ENCODE measurements at regions not wholly inside any gene's neighbourhood (a gene's known extent, or its start where the extent isn't known, plus 50 kb on each side); places are given as distances from the start of the nearest gene placed in this dataset.

- no peak for DNase-seq
These were observed 136.0 kb upstream of the THBS1 start for GRCh38 chr15:39444735-39445470.

GRCh38 chr15:39445931-39446330, 134.9 kb upstream of the THBS1 start:
- no peak for DNase-seq

- DNase-seq, result no peak
These were observed 133.5 kb upstream of the THBS1 start for GRCh38 chr15:39447346-39447745.

- no peak for DNase-seq
These were observed 133.0 kb upstream of the THBS1 start for GRCh38 chr15:39447881-39448280.

GRCh38 chr15:39448409-39448808, 132.5 kb upstream of the THBS1 start:
- no peak for DNase-seq

GRCh38 chr15:39451121-39451688, 129.7 kb upstream of the THBS1 start:
- no peak for DNase-seq

GRCh38 chr15:39451871-39452270, 129.0 kb upstream of the THBS1 start:
- DNase-seq, result no peak

- no peak for DNase-seq
These were observed 127.3 kb upstream of the THBS1 start for GRCh38 chr15:39453620-39454019.

GRCh38 chr15:39454189-39454986, 126.5 kb upstream of the THBS1 start:
- DNase-seq, result no peak

- DNase-seq, result no peak
These were observed 125.3 kb upstream of the THBS1 start for GRCh38 chr15:39455471-39455991.

GRCh38 chr15:39456159-39456558, 124.7 kb upstream of the THBS1 start:
- no peak for DNase-seq

- no peak for DNase-seq
These were observed 124.1 kb upstream of the THBS1 start for GRCh38 chr15:39456582-39457330.

- DNase-seq, result no peak
These were observed 122.7 kb upstream of the THBS1 start for GRCh38 chr15:39458131-39458530.

- DNase-seq, result no peak
These were observed 121.3 kb upstream of the THBS1 start for GRCh38 chr15:39459548-39459947.

- DNase-seq, result no peak
These were observed 120.1 kb upstream of the THBS1 start for GRCh38 chr15:39460748-39461147.

- no peak for DNase-seq
These were observed 119.2 kb upstream of the THBS1 start for GRCh38 chr15:39461536-39462130.

- DNase-seq, result no peak
These were observed 118.2 kb upstream of the THBS1 start for GRCh38 chr15:39462691-39463090.

- no peak for DNase-seq
These were observed 114.8 kb upstream of the THBS1 start for GRCh38 chr15:39465843-39466749.

GRCh38 chr15:39466750-39467105, 114.2 kb upstream of the THBS1 start:
- no peak for DNase-seq

GRCh38 chr15:39468331-39468730, 112.5 kb upstream of the THBS1 start:
- DNase-seq, result no peak

GRCh38 chr15:39468828-39469227, 112.1 kb upstream of the THBS1 start:
- no peak for DNase-seq

Measured in activated T-cell treated with anti-CD3 and anti-CD28 coated beads for 4 hours (primary cell).